NCI-H187 (cell line): ENCODE measurements at regions not wholly inside any gene's neighbourhood (a gene's known extent, or its start where the extent isn't known, plus 50 kb on each side); places are given as distances from the start of the nearest gene placed in this dataset.
"Not testable (repeated sequence)": the region's sequence is repeated elsewhere in the genome, so short reads cannot be mapped to it uniquely, and the experiment has no call there.

ENCODE experiments used
- DNase-seq, 2 experiments: peaks; one replicate each; lab custom pipeline; 2025; lab: John Stamatoyannopoulos, UW

DNA sequence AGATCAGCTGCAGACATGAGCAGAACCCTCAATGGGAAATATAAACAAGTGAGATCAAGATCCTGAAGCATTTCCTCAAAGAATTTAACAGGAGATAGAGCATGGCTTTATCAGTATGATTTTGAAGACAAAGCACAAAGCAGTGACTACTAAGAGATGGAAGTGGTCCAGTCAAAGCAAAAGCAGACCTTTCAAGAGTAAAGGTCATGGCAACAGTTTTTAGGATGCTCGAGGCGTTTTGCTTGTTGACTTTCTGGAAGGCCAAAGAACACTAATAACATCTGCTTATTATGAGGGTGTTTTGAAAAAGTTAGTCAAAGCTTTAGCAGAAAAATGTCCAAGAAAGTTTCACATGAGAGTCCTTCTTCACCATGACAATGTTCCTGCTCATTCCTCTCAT is 128.5 kb downstream of the KCNE4 start:
- no peak for DNase-seq

DNA sequence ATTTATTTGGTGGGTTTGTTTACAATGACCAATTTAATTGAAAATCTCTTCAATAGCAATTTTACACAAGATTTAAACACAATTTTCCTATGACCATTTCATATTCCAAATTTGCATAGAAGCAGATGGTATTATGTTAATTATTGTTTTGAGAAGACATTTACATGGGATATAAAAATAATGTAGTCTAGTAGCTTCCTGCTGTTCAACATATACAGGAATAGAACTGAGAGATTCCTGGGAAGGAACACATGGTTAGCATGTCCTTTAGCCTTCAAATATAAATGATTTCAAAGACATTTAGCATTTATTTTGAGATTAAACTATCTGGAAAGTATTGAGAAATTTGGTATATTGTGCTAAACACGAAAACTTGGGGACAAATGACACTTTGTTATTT is 129.6 kb downstream of the KCNE4 start:
- no peak for DNase-seq

DNA sequence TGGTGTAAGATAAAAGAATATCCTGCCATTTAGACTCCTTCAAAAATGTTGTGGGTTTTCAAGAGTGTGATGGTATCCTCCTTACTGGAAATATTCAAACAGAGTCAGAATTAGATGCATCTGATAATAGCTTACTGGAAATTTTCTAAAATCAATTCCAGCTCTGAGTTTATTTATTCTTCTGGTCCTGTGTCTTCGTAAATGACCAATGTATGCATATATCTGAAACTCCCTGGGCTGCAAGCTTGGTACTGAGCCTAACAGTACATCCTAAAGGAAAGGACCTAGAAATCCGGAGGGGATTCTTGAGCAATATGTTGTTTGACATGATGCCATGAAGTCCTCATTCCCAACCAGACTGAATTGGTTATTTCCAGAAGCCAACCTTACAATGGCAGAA is 130.4 kb downstream of the KCNE4 start:
- DNase-seq: no peak

DNA sequence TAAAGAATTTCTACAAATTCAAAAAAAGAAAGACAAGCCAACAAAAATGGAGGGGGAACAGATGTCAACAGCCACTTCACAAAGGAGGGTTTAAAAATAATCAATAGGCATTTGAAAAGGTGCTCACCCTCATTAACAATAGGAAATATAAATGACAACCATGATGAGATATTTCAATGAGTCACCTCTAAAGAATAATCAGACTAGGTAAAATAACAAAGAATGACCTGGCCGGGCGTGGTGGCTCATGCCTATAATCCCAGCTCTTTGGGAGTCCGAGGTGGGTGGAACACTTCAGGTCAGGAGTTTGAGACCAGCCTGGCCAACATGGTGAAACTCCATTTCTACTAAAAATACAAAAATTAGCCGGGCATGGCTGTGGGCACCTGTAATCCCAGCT is 133.6 kb downstream of the KCNE4 start:
- no peak for DNase-seq

DNA sequence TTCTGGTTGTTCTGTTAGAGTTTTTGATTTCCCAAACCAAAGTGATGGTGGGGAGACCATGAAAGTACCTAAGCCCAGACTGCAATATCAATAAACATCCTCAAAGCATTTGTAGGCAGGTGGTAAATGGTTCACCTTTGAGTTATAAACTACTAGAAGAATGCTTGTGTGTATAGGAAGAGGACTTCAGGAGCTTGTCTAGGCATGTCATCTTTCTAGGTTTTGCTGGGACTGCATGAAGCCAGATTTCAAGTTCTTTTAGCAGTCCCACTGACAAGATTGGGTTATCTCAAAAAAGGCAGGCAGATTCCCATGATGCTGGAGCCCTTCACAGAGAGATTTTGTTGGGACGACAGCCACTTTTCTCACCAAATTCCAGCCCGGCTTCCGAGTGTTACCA is 135.3 kb downstream of the KCNE4 start:
- no peak for DNase-seq

DNA sequence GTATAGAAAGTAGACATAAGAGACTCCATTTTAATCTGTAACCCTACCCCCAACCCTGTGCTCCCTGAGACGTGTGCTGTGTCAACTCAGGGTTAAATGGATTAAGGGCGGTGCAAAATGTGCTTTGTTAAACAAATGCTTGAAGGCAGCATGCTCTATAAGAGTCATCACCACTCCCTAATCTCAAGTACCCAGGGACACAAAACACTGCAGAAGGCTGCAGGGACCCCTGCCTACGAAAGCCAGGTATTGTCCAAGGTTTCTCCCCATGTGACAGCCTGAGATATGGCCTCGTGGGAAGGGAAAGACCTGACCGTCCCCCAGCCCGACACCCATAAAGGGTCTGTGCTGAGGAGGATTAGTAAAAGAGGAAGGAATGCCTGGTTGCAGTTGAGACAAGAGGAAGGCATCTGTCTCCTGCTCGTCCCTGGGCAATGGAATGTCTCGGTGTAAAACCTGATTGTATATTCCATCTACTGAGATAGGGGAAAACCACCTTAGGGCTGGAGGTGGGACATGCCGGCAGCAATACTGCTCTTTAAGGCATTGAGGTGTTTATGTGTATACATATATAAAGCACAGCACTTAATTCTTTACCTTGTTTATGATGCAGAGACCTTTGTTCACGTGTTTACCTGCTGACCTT is 138.7 kb downstream of the KCNE4 start:
- DNase-seq: not testable (repeated sequence)

DNA sequence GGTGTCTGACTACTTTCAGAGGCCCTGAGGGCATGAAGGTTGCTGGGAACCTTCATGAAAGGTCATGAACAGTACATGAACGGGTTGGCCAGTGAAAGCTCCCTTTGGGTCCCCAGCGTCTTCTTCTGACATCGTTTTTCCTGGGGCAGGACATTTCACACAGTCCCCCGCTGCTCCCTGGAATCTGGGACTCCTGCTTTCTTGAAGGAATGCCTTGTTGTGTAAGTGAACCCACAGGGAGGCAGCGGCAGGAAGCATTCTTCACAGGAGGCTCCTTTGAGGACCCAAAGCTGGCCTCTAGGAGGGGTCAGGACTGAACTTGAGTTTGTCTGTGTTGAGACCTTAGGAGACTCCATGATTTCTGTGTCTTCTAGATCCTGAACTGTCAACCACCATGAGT is 144.3 kb downstream of the KCNE4 start:
- DNase-seq: no peak

DNA sequence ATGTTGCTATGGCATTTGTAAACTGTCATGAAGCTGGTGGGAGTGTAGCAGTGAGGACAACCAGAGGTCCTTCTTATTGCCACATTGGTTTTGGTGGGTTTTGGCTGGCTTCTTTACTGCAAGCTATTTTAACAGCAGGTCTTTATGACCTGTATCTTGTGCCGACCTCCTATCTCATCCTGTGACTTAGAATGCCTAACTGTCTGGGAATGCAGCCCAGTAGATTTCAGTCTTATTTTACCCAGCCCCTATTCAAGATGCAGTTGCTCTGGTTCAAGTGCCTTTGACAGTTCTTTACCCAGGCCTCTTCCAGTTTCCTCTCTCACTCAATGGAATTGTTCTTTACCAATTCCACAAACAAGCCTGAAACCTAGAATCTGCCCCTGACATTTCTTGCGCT is 145.1 kb downstream of the KCNE4 start:
- DNase-seq: no peak

DNA sequence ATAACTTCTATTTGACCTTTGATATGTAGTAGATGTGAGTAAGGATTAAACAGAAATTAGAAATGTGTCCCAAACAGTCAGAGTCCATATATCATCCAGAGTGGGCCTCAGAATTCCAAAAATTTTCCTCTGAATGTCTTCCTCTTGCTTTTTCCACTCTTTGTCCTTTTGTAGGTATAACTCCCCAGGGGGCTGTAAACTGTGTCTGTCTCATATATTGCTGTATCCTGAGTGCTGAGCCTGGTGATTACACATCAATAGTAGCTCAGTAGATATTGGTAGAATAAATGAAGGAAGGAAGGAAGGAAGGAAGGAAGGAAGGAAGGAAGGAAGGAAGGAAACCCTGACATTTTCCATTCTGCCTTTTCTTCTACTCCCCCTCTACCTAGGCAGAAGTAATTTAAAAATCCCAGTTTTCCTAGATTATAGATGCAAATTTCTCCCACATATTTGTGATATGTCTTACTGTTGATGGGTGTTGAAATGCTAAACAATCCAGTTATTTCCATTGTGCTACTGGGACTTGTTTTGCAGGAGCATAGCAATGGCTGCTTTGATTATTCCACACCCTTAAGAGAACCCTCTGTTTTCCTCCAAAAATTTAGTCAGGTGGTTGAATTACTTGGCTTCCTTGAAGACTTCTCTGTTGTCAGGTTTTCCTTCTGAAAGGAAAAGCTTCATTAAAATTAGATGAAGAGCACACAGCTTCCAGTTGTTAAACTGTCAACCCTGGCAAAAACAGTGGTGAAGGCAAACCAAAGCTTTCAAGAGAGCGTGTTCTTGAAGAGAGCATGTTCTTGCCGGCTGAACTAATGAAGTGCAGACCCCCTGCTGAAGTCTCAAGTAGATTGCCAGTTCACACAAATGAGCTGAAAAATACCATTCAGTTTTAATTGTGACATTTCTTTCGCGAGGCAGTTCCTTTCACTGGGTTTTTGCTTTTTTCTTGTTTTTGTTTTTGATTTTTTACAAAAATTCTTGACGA is 147.8 kb downstream of the KCNE4 start:
- DNase-seq: no peak

DNA sequence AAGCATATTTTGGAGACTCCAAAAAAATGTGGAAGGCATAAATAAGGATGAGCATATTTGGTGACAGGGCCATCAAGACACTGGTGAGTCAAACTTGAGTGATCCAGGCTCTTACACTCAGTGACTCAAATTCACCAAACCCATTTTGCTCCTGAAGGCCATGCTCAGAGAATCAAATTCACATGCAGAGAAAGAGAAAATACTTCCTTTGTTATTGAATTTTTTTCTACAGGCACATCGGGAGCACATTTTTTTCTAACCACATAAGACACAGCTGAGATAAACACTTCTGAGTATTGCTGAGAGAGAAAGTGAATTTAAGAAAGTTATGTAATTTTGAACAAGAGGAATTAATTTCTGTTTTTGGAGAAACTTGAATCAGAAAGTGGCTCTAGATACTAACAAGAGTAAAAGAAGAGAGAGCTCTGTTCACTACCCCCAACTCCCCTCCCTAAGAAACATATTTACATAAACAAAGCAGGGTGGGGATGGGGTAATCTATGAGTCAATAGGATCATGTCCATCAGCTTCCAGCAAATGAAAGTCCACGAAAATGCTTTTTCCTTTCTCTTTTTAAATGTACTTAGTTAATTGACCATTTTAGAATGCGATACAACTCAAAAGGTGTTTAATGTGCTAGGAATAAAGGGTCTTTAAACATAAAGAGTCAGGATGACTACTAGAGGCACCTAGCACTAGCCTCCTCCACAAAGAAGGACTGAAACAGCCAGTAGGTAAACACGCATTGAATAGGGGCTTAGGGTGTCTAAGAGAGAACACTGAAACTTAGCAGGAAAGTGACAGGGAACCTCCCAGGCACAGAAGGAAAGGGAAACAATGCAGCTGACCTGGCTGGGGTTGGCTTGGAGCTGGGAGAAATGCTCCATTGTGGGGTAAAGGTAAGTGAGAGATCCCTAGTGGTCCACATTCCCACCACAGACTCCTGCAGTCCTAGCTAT is 152.3 kb downstream of the KCNE4 start:
- no peak for DNase-seq

DNA sequence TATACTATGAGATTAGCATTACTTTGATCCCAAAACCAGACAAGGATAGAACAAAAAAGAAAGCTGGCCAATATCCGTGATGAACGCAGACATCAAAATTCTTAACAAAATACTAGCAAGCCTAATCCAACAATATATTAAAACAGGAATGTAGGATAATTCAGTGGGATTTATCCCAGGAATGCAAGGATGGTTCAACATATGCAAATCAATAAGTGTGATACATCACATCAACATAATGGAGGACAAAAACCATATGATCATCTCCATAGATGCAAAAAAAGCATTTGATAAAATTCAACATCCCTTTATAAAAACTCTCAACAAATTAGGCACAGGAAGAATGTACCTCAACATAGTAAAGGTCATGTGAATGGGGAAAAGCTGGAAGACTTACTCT is 158.5 kb downstream of the KCNE4 start:
- DNase-seq: no peak

DNA sequence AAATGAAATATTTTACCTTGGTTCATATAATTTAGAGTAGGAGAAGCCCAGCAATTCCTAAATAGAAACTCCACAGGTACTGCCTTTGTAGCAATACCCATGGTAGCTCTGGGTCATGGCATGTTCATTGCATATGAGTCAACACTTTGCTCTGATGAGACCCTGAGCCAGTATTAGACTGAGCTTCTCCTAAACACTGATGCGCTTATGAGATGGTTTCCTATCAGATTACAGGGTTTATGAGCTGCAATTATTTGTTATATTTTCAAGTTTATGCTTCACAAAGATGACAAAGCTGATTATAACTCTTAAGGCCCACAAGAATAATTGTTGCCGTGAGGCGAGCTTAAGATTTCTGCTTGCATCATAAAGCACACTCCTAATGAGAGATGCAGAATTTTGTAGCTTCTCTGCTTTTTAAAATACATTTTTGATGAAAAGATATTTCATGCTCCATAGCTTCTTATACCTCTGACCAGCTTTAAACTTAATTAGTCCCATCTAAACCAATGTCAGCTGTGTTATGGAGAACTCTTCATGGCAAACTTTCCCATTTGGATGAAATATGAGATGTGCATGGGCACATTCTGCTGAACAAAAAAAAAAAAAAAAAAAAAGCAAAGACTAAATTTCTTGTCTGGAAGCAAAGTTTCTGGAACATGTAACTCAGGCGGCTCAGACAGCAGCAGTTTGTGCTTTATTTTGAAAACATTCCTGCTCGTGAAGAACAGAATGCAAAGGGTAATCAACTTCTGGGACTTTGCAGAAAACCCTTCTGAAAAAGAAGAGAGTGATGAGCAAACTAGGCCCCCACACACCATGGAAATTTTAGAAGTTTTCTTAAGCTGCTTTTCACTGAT is 162.6 kb downstream of the KCNE4 start:
- no peak for DNase-seq

DNA sequence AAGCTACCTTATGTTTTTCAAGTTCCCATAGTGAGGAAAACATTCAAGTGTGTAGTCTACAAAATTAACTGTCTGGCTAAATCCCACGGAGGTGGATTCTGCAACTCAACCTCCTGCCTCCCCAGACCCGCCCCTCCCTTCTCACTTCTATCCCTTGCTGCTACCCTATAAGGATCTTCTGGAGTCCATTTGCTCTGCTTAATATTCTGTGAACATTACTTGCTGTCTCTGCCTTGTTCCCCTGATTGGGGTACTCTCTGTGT is 163.2 kb downstream of the KCNE4 start:
- no peak for DNase-seq

DNA sequence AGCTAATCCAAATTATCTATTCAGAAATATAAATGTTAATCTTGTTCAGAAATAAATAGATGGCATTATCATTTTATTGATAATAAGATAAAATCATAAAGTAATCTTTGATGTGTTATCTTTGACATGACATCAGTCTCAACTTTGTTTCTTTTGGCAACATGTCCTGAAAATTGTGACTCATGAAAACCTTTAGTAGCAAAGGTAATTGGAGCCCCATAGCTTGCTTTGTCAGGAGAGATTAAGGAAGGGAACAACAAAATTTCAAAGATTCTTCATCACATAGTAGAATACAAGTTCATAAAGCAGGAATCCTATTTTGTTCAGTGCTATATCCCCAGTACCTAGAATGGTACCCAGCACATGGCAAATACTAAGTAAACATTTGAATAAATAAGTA is 165.4 kb downstream of the KCNE4 start:
- DNase-seq: no peak

DNA sequence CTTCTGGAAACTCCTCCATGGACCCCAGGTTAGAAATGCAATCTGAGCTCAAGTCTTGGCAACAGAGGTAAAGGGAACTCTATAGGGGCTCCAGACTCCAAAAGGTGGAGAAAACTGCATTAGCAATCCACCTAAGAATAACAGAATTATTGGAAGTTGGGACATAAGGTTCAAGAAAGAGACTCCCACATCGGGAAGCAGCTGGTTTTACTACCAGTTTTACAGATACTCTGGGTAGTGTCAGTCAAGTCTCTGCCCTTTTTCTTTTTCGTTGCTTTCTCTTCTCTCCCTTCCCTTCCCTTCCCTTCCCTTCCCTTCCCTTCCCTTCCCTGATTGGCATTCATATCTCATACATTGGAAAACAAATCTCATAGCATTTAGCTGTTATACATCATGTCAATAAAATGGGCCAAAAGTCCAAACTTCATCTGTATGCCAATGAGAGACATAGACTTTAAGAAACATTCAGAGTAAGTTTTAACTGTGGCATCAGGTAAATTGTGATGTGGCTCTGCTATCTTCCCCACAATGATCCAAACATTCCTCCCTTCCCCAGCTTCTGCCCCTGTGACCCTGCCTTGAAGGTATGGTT is 166.7 kb downstream of the KCNE4 start:
- no peak for DNase-seq

DNA sequence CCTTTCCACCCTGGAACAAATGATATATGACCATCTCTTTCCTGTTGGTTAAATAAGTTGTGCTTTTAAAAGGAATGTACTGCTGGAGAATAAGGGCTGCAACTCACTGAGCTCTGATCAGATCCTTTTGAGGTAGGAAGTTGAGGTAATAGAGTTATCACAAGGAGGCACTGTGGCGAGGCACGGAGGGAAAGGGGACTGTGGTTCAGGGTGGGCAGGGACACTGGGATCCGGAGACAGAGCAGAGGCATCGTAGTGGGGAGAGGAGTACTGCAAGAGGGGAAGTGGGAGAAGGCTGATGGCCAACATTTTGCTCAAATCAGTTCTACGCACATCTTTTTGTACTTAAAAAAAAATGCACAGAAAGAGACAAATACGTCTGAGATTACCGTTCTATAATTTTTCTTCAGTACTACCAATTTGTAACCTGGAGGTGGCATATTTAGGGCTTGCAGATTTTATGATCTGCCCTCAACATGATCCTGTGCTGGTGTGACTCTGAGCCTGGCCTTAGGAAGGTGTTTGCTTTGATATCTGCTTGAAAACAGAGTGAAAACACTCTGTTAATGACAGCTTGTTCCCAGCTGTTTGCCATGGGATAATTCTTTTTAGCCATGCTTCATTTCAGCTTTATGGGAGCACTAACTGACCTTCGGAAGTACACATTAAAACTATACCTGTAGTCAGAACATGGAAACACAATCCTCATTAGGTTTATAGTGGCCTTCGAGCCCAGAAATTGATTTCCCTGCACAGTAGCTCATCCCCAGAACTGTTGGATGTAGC is 168.1 kb downstream of the KCNE4 start:
- DNase-seq: no peak

DNA sequence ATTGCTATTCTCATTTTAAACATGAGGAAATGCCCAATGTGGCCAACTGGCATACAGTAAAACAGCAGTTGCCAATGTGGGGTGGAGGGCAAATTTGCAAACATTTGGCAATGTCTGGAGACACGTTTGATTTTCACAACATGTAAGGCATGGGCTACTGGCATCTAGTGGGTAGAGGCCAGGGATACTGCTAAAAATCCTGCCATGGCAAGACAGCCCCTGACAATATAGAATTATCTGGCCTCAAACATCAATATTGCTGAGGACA is 168.6 kb downstream of the KCNE4 start:
- DNase-seq: no peak

DNA sequence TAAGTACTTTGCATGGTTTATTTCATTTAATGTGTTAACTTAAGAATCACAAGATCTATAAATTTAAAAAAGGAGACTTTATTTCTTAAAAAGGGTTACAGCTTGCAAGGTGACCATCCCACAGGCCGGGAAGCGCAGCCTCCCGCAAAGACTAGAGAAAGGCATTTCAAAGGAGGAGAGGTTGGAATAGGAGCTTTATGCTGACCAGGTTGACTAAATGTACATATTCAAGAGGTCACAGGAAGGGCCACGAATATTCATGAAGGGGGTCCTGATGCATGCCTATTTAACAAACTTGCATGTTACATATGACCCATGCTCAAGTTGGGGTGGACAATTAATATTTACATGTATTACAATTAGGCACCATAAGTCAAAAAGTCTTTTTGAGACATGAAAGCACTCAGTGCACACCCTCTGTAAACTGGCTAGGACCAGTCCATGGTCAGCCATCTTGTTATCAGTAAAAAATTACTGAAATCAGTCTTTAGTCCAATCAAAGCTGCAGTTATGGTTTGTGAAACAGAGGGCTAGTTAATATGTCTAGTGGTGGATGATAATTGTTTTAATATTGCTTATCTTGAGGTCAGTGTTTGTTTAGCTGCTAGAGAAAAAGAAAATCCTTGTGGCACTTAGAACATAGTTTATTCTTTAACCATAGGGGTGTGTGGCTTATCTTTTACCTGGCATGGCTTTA is 169.3 kb downstream of the KCNE4 start:
- DNase-seq: no peak

DNA sequence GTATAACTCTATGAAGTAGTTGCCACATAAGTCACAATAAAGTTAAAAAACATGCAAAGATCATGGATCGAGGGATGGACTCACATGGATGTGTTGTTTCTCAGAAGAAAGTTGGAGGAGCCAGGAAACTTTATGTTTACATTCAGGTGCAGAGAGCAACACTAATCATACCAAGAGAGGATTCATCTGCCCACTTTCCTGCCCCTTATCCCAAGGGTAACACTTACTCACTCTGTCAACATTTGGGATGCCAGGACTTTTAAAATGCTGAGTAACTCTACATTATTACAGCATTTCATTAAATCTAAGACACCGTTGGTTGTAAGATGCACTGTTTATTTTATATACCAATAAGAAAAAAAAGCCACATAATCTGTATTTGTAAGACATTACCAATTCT is 170.4 kb downstream of the KCNE4 start:
- no peak for DNase-seq

DNA sequence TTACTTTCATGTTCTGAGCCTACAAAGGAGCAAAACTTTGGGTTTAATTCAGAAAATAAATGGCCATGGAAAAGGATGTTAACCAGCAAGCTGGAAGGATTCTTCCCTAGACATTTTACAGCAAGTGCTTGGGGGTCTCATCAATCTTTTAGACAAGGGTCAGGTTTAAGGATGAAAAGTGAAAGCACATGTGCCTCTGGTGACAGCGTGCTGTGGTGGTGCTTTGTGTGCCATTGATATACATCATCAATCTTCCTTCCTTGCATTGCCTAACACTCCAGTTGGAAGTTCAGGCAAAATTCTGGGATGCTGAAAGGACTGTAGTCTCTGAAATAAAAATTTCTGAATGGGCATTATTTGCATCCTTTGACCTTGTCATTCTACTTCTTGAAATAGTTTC is 171.2 kb downstream of the KCNE4 start:
- DNase-seq: no peak
